Suprapubic skin (tissue), 4 donors: ENCODE measurements at regions not wholly inside any gene's neighbourhood (a gene's known extent, or its start where the extent isn't known, plus 50 kb on each side); places are given as distances from the start of the nearest gene placed in this dataset.

Experiments
- DNase-seq, 2 donors: peaks; one replicate each; pipeline ENCODE4 v3.0.0-alpha.2; 2019; ENCODE audit warnings: low spot score in 2 of 2
- H3K27ac ChIP-seq: fragments of 200-600 bp; sonication (generic); one replicate; pipeline ENCODE4 v1.5.1; 2019
- H3K27me3 ChIP-seq: fragments of 200-600 bp; sonication (generic); one replicate; pipeline ENCODE4 v1.5.1; 2019
- H3K36me3 ChIP-seq: fragments of 200-600 bp; sonication (generic); one replicate; pipeline ENCODE4 v1.5.1; 2019
- H3K4me1 ChIP-seq: fragments of 200-600 bp; sonication (generic); one replicate; pipeline ENCODE4 v1.5.1; 2019
- H3K4me3 ChIP-seq: fragments of 200-600 bp; sonication (generic); one replicate; pipeline ENCODE4 v1.5.1; 2019; ENCODE audit warnings: mild to moderate bottlenecking
- H3K9me3 ChIP-seq: fragments of 200-600 bp; sonication (generic); one replicate; pipeline ENCODE4 v1.5.1; 2019
- EP300 ChIP-seq: sonication (generic); formaldehyde crosslinking; IDR thresholded peaks from one replicate; pipeline ENCODE4 v1.6.1; 2017; ENCODE audit warnings: antibody characterized with exemption
- POLR2A ChIP-seq, 2 donors: fragments of 450-650 bp; IDR thresholded peaks; one replicate each; pipeline ENCODE4 v1.6.1; 2017; ENCODE audit warnings: antibody characterized with exemption in 2 of 2, mild to moderate bottlenecking in 2 of 2, moderate library complexity in 2 of 2
- POLR2AphosphoS5 ChIP-seq, 3 donors: sonication (generic); formaldehyde crosslinking; IDR thresholded peaks; one replicate each; pipeline ENCODE4 v1.6.1; 2017; ENCODE audit warnings: antibody characterized with exemption in 3 of 3
- WGBS: methylation state at CpG from one replicate; pipeline ENCODE4 v1.1.5; 2018; 5-methylcytosine and 5-hydroxymethylcytosine counted together
- TF ChIP-seq, protein P1 (sequence below), 2 donors: fragments of 200-600 bp in 1 of 2; fragments of 450-650 bp in 1 of 2; sonication (generic) in 1 of 2; IDR thresholded peaks; one replicate each; pipeline ENCODE4 v1.5.1; 2016 to 2019; ENCODE audit warnings: antibody characterized with exemption in 2 of 2, mild to moderate bottlenecking in 1 of 2, moderate library complexity in 1 of 2

- H3K36me3 ChIP-seq, result no peaks in the 10 kb centered on the region
- H3K27ac ChIP-seq, result no peak overlapping the region
- no peak for TF ChIP-seq POLR2A (IDR thresholded peaks at IDR 0.05)
- no peak for TF ChIP-seq EP300
- TF ChIP-seq POLR2AphosphoS5 (IDR thresholded peaks at IDR 0.05), result no peak
- TF ChIP-seq, protein P1, sequence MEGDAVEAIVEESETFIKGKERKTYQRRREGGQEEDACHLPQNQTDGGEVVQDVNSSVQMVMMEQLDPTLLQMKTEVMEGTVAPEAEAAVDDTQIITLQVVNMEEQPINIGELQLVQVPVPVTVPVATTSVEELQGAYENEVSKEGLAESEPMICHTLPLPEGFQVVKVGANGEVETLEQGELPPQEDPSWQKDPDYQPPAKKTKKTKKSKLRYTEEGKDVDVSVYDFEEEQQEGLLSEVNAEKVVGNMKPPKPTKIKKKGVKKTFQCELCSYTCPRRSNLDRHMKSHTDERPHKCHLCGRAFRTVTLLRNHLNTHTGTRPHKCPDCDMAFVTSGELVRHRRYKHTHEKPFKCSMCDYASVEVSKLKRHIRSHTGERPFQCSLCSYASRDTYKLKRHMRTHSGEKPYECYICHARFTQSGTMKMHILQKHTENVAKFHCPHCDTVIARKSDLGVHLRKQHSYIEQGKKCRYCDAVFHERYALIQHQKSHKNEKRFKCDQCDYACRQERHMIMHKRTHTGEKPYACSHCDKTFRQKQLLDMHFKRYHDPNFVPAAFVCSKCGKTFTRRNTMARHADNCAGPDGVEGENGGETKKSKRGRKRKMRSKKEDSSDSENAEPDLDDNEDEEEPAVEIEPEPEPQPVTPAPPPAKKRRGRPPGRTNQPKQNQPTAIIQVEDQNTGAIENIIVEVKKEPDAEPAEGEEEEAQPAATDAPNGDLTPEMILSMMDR (IDR thresholded peaks at IDR 0.05), result no peak
- no peaks in the 10 kb centered on the region for H3K9me3 ChIP-seq
- no peak for DNase-seq
- peaks cover 16% of the 10 kb centered on the region for H3K4me1 ChIP-seq
- no peak overlapping the region for H3K4me3 ChIP-seq
- H3K27me3 ChIP-seq, result peaks cover 2% of the 10 kb centered on the region
- WGBS, result 77% methylated on average over 5 of the region's 5 CpGs
These were observed 372.1 kb downstream of the SOX9 start for GRCh38 chr17:72492941-72493340.

DNA sequence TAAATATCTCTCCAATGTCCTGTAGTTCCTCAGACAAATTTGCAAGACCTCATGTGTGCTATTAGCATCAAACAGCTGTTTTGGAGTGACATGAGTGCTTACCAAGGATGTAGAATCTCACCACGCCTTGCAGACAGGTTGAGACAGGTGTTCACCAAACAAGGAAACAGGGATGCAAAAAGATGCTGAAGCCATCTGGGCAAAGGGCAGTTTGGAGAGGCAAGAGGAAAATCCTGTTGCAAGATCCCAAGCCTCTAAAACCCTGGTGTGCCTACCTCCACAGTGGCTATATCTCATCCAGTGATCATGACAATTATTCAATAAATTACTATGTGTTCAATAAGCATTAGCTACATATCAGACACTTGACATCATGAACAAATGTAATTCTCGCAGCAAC, 373.7 kb downstream of the SOX9 start:
- WGBS, result 57% methylated on average over 2 of the region's 2 CpGs
- no peaks in the 10 kb centered on the region for H3K9me3 ChIP-seq
- no peaks in the 10 kb centered on the region for H3K4me1 ChIP-seq
- DNase-seq, result no peak
- H3K4me3 ChIP-seq, result no peak overlapping the region
- no peak overlapping the region for H3K27ac ChIP-seq
- no peaks in the 10 kb centered on the region for H3K27me3 ChIP-seq
- TF ChIP-seq POLR2A (IDR thresholded peaks at IDR 0.05), result no peak
- TF ChIP-seq, protein P1 (IDR thresholded peaks at IDR 0.05), result no peak
- TF ChIP-seq EP300, result no peak
- no peak for TF ChIP-seq POLR2AphosphoS5 (IDR thresholded peaks at IDR 0.05)
- no peaks in the 10 kb centered on the region for H3K36me3 ChIP-seq

GRCh38 chr17:72496461-72496860, 375.6 kb downstream of the SOX9 start:
- TF ChIP-seq EP300 (no peak), POLR2AphosphoS5 (IDR thresholded peaks at IDR 0.05) (no peak), POLR2A (IDR thresholded peaks at IDR 0.05) (no peak)
- TF ChIP-seq, protein P1 (IDR thresholded peaks at IDR 0.05), result no peak
- 93% methylated on average over 6 of the region's 6 CpGs for WGBS

GRCh38 chr17:72497915-72498314, 377.1 kb downstream of the SOX9 start:
- Histone ChIP-seq H3K36me3 (no peaks in the 10 kb centered on the region), H3K27me3 (no peaks in the 10 kb centered on the region), H3K4me3 (no peak overlapping the region), H3K27ac (no peak overlapping the region), H3K4me1 (peaks cover 19% of the 10 kb centered on the region), H3K9me3 (no peaks in the 10 kb centered on the region)
- 87% methylated on average over 3 of the region's 3 CpGs for WGBS
- TF ChIP-seq POLR2AphosphoS5 (IDR thresholded peaks at IDR 0.05), result no peak
- no peak for DNase-seq

More at GRCh38 chr17:72496461-72496860, 375.6 kb downstream of the SOX9 start:
- DNase-seq, result no peak
- H3K4me1 ChIP-seq, result peaks cover 5% of the 10 kb centered on the region
- H3K27ac ChIP-seq, result no peak overlapping the region
- no peaks in the 10 kb centered on the region for H3K36me3 ChIP-seq
- no peaks in the 10 kb centered on the region for H3K27me3 ChIP-seq
- H3K9me3 ChIP-seq, result no peaks in the 10 kb centered on the region
- no peak overlapping the region for H3K4me3 ChIP-seq

DNA sequence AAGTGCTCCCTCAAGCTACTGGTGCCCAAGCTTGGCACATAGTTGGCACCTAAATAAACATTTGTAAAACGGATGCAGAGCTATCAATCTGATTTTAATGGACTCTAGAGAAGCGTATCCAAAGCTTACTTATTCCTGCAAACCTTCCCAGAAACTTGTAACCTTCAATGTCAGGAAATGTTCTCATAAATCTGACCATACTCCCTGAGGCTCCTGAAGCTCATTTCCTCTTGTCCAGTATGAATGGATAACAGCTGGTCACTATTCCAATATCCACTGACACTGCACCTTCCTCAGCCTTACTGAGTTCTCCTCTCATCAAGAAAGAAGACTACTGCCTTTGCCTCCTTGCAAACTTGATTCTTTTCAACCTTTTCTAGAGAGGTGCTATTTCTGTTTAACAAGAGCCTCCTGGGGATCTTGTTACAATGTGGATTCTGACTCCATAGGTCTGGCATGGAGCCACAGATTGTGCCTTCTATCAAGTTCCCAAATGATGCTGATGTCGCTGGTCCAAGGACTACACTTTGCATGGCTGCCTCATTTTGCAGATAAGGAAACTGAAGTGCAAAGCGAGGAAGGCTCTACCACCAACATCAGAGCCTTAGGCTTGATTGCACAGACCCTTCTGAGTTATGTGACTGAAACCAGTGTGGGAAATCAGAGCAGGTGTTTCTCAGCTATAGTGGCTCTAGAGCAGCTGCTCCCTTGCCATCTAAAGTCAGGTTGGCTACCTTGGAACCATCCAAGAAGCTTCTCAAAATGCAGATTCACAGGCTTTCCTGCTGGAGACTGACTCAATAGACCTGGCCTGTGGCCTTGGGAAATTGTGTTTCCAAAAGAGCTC, 377.8 kb downstream of the SOX9 start:
- Histone ChIP-seq H3K27me3 (no peaks in the 10 kb centered on the region), H3K4me3 (no peak overlapping the region), H3K36me3 (no peaks in the 10 kb centered on the region), H3K4me1 (peaks cover 25% of the 10 kb centered on the region), H3K27ac (no peak overlapping the region), H3K9me3 (no peaks in the 10 kb centered on the region)
- TF ChIP-seq POLR2AphosphoS5 (IDR thresholded peaks at IDR 0.05) (no peak), EP300 (no peak), POLR2A (IDR thresholded peaks at IDR 0.05) (no peak)
- TF ChIP-seq, protein P1 (IDR thresholded peaks at IDR 0.05), result no peak
- WGBS, result 72% methylated on average over 4 of the region's 4 CpGs
- DNase-seq, result no peak
